ENCODE measurements at regions not wholly inside any gene's neighbourhood (a gene's known extent, or its start where the extent isn't known, plus 50 kb on each side); places are given as distances from the start of the nearest gene placed in this dataset.

DNA sequence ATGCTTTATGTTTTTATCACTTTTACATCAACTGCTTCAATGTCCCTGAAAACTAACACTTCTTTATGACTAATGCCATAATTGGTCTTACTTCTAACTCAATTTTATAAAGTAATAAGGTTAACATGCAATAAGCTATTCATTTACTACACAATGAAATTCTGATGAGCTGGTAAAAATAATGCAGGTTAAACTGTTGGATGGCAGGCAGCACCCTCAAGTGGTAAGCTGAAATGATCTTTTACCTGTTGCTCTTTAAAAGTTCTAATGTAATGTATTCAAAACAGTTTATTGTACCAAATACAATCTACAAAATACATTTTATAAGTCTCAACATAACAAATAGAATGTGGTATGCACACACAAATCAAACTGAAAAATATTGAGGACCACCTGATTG is 1280.3 kb downstream of the CDH8 start:
- H3K79me2 ChIP-seq (ENCODE audit: low read length), result no peaks in the 10 kb centered on the region

DNA sequence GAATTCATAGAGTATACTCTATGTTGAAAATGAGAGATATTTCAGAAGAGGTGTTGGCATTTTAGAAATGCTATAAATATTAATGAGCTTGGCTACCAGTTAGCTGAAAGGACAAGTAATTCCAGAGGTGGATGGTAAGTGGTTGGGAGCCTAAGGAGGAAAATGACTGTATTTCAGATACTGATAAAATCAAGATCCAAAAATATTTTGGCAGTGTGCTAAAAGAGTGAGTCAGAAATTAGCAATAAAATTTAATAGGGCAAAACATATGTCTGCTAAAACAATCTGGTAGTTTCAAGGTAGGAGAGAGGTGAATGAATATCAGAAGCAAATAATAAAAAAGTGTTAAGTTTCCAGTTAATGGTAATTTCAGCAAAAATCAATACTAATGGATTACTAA is 1287.9 kb downstream of the CDH8 start:
- TF ChIP-seq EZH2 (optimal IDR thresholded peaks at IDR 0.05; ENCODE audit: low read depth, low read length) (no peak), CTCF (IDR thresholded peaks at IDR 0.05; ENCODE audit: low read length) (no peak), EZH2phosphoT487 (IDR thresholded peaks at IDR 0.05; ENCODE audit: low read length) (no peak)
- DNase-seq, result no peak
- Histone ChIP-seq H3K9ac (ENCODE audit: low read length) (no peak overlapping the region), H4K20me1 (ENCODE audit: insufficient read depth, low read length) (no peaks in the 10 kb centered on the region), H3K27ac (ENCODE audit: low read length) (no peak overlapping the region), H3K9me2 (replicated peaks; ENCODE audit: insufficient read depth, low read length) (no peaks in the 10 kb centered on the region), H3K4me1 (ENCODE audit: low read length) (no peaks in the 10 kb centered on the region), H3K79me2 (ENCODE audit: low read length) (no peaks in the 10 kb centered on the region), H2AFZ (ENCODE audit: low read length) (no peak overlapping the region), H3K27me3 (replicated peaks; ENCODE audit: insufficient read depth, low read length) (no peaks in the 10 kb centered on the region), H3K4me3 (ENCODE audit: low read length) (no peak overlapping the region), H3K9me3 (replicated peaks; ENCODE audit: insufficient read depth, low read length) (no peaks in the 10 kb centered on the region), H3K36me3 (replicated peaks; ENCODE audit: insufficient read depth, low read length) (no peaks in the 10 kb centered on the region), H3K4me2 (ENCODE audit: low read depth, low read length) (no peak overlapping the region), H3F3A (ENCODE audit: insufficient read depth, low read length) (no peaks in the 10 kb centered on the region)

More for the DNA sequence above, 1280.3 kb downstream of the CDH8 start:
- Histone ChIP-seq H3K36me3 (replicated peaks; ENCODE audit: insufficient read depth, low read length) (no peaks in the 10 kb centered on the region), H4K20me1 (ENCODE audit: insufficient read depth, low read length) (no peaks in the 10 kb centered on the region), H3K9ac (ENCODE audit: low read length) (no peak overlapping the region), H3K4me3 (ENCODE audit: low read length) (no peak overlapping the region), H3K9me3 (replicated peaks; ENCODE audit: insufficient read depth, low read length) (no peaks in the 10 kb centered on the region), H3K4me2 (ENCODE audit: low read depth, low read length) (no peak overlapping the region), H3K9me2 (replicated peaks; ENCODE audit: insufficient read depth, low read length) (no peaks in the 10 kb centered on the region), H3K27me3 (replicated peaks; ENCODE audit: insufficient read depth, low read length) (no peaks in the 10 kb centered on the region), H3F3A (ENCODE audit: insufficient read depth, low read length) (no peaks in the 10 kb centered on the region), H3K4me1 (ENCODE audit: low read length) (no peaks in the 10 kb centered on the region), H2AFZ (ENCODE audit: low read length) (no peak overlapping the region), H3K27ac (ENCODE audit: low read length) (no peak overlapping the region)
- TF ChIP-seq CTCF (IDR thresholded peaks at IDR 0.05; ENCODE audit: low read length) (peak; percentile 52), EZH2phosphoT487 (IDR thresholded peaks at IDR 0.05; ENCODE audit: low read length) (no peak)
- DNase-seq, result peak; percentile 21

DNA sequence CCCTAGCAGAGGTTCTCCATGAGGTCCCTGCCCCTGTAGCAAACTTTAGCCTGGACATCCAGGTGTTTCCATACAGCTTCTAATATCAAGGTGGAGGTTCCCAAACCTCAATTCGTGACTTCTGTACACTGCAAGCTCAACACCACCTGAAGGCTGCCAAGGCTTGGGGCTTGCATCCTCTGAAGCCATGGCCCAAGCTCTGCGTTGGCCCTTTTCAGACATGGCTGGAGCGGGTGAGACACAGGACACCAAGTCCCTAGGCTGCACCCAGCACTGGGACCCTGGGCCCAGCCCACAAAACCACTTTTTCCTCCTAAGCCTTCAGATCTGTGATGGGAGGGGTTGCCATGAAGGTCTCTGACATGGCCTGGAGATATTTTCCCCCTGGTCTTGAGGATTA is 1292.0 kb downstream of the CDH8 start:
- Histone ChIP-seq H3K4me1 (ENCODE audit: low read length) (no peaks in the 10 kb centered on the region), H3K27me3 (replicated peaks; ENCODE audit: insufficient read depth, low read length) (no peaks in the 10 kb centered on the region), H3K36me3 (replicated peaks; ENCODE audit: insufficient read depth, low read length) (no peaks in the 10 kb centered on the region), H3K9me2 (replicated peaks; ENCODE audit: insufficient read depth, low read length) (no peaks in the 10 kb centered on the region), H3K27ac (ENCODE audit: low read length) (no peak overlapping the region), H3K79me2 (ENCODE audit: low read length) (no peaks in the 10 kb centered on the region), H4K20me1 (ENCODE audit: insufficient read depth, low read length) (no peaks in the 10 kb centered on the region), H3K9ac (ENCODE audit: low read length) (no peak overlapping the region), H3F3A (ENCODE audit: insufficient read depth, low read length) (no peaks in the 10 kb centered on the region), H3K4me3 (ENCODE audit: low read length) (no peak overlapping the region), H3K4me2 (ENCODE audit: low read depth, low read length) (no peak overlapping the region), H2AFZ (ENCODE audit: low read length) (no peak overlapping the region), H3K9me3 (replicated peaks; ENCODE audit: insufficient read depth, low read length) (no peaks in the 10 kb centered on the region)
- no peak for TF ChIP-seq EZH2 (optimal IDR thresholded peaks at IDR 0.05; ENCODE audit: low read depth, low read length)
- no peak for TF ChIP-seq EZH2phosphoT487 (IDR thresholded peaks at IDR 0.05; ENCODE audit: low read length)
- TF ChIP-seq CTCF (IDR thresholded peaks at IDR 0.05; ENCODE audit: low read length), result no peak
- DNase-seq, result no peak
